HepG2 (cell line): ENCODE measurements at regions not wholly inside any gene's neighbourhood (a gene's known extent, or its start where the extent isn't known, plus 50 kb on each side); places are given as distances from the start of the nearest gene placed in this dataset.

Experiments
- ATAC-seq: fragments of 200-7000 bp; cut with Tn5 transposase; 3 replicates; pipeline ENCODE4 v1.9.1; 2020; ENCODE audit warnings: mild to moderate bottlenecking, moderate library complexity
- BruUV-seq: library from RNA; stranded (reverse); fragments of 400-500 nt; replicated peaks from 2 replicates; lab custom pipeline; 2021; lab: Mats Ljungman, UMichigan
- CTCF ChIA-PET: fragments of 300-600 bp; formaldehyde crosslinking; extraction: SDS; loops from one replicate; lab custom pipeline; 2021; ENCODE audit warnings: low total read pairs, inconsistent platforms, low intra/inter-chr PET ratio; lab: Yijun Ruan, JAX
- POLR2A ChIA-PET: fragments of 350-600 bp; sonication (Branson Sonifier 250); formaldehyde crosslinking; loops from one replicate; lab custom pipeline; 2020; ENCODE audit warnings: antibody characterized with exemption, inconsistent platforms; lab: Yijun Ruan, JAX
- DNase-seq: peaks from one replicate; pipeline ENCODE4 v3.0.0-alpha.2; 2015; ENCODE audit warnings: low spot score
- FAIRE-seq: peaks from 3 replicates; lab custom pipeline; 2011; peaks lifted over from hg19 to GRCh38; lab: Jason Lieb, UNC
- H2AFZ ChIP-seq: one replicate; pipeline ENCODE4 v1.6.1; 2011; ENCODE audit warnings: low read length, inconsistent platforms
- H3K27ac ChIP-seq: fragments of 300-600 bp; 3 replicates; pipeline ENCODE4 v1.8.0; 2011; ENCODE audit warnings: mixed run types, mild to moderate bottlenecking, mixed read lengths, low read length, inconsistent platforms; ENCODE audit not compliant: insufficient read depth; ENCODE audit errors: extremely low read length
- H3K27me3 ChIP-seq, 2 experiments: fragments of 200-600 bp in 1 of 2; 2 replicates in 1 of 2; 3 replicates in 1 of 2; pipeline versions ENCODE4 v1.6.0 to v1.8.0; 2011; ENCODE audit warnings: low read length in 2 of 2, mild to moderate bottlenecking in 2 of 2, moderate library complexity in 2 of 2, inconsistent platforms in 1 of 2; ENCODE audit not compliant: insufficient read depth in 2 of 2, control insufficient read depth in 1 of 2
- H3K36me3 ChIP-seq, 2 experiments: fragments of 200-600 bp in 1 of 2; replicated peaks in 1 of 2; 2 replicates in 1 of 2; 3 replicates in 1 of 2; pipeline versions ENCODE4 v1.5.1 to v1.8.0; 2011; ENCODE audit warnings: low read length in 2 of 2, inconsistent platforms in 1 of 2; ENCODE audit not compliant: insufficient read depth in 2 of 2, control insufficient read depth in 1 of 2
- H3K4me1 ChIP-seq: 2 replicates; pipeline ENCODE4 v1.5.1; 2012; ENCODE audit warnings: low read length, inconsistent platforms; ENCODE audit not compliant: insufficient read depth
- H3K4me2 ChIP-seq: 2 replicates; pipeline ENCODE4 v1.6.0; 2011; ENCODE audit warnings: low read depth, low read length, inconsistent platforms
- H3K4me3 ChIP-seq, 3 experiments: fragments of 200-600 bp in 1 of 3; sonication (generic), shearing (Covaris generic) in 1 of 3; replicated peaks in 1 of 3; 2 replicates each; pipeline ENCODE4 v1.5.1; 2011 to 2016; ENCODE audit warnings: low read length in 3 of 3, inconsistent platforms in 2 of 3, low read depth in 2 of 3, mild to moderate bottlenecking in 2 of 3, control low read depth in 1 of 3, mixed read lengths in 1 of 3; ENCODE audit not compliant: insufficient read depth in 1 of 3
- H3K79me2 ChIP-seq: one replicate; pipeline ENCODE4 v1.6.1; 2011; ENCODE audit warnings: low read length, inconsistent platforms; ENCODE audit not compliant: insufficient read depth
- H3K9ac ChIP-seq: 2 replicates; pipeline ENCODE4 v1.6.0; 2011; ENCODE audit warnings: mild to moderate bottlenecking, low read depth, low read length, inconsistent platforms; ENCODE audit not compliant: insufficient read depth
- H3K9me3 ChIP-seq: 2 replicates; pipeline ENCODE4 v1.5.1; 2012; ENCODE audit warnings: mild to moderate bottlenecking, low read length
- H4K20me1 ChIP-seq: 2 replicates; pipeline ENCODE4 v1.6.0; 2011; ENCODE audit warnings: inconsistent platforms, mild to moderate bottlenecking, low read length, moderate library complexity; ENCODE audit not compliant: insufficient read depth
- KDM5B ChIP-seq: sonication (generic); formaldehyde crosslinking; IDR thresholded peaks from 2 replicates; pipeline ENCODE4 v1.4.0; 2020; ENCODE audit warnings: missing genetic modification reagents, mild to moderate bottlenecking, borderline replicate concordance
- NFE2 ChIP-seq: sonication (generic); formaldehyde crosslinking; IDR thresholded peaks from 2 replicates; pipeline ENCODE4 v1.4.0; 2020; ENCODE audit warnings: missing genetic modification reagents
- NR2F1 ChIP-seq, 2 experiments: fragments of 450-650 bp in 1 of 2; formaldehyde crosslinking in 1 of 2; IDR thresholded peaks; 2 replicates each; pipeline versions ENCODE4 v1.5.0 to v1.6.1; 2016 to 2020; ENCODE audit warnings: mild to moderate bottlenecking in 1 of 2, missing compliant biosample characterization in 1 of 2, missing genetic modification reagents in 1 of 2, moderate library complexity in 1 of 2
- ZFP1 ChIP-seq: IDR thresholded peaks from 2 replicates; pipeline ENCODE4 v1.6.1; 2016
- ZNF143 ChIP-seq: sonication (generic); formaldehyde crosslinking; IDR thresholded peaks from 2 replicates; pipeline ENCODE4 v1.4.0; 2020; ENCODE audit warnings: missing genetic modification reagents
- ZNF33A ChIP-seq: sonication (generic); formaldehyde crosslinking; IDR thresholded peaks from 2 replicates; pipeline ENCODE4 v1.5.1; 2020; ENCODE audit warnings: missing genetic modification reagents, mild to moderate bottlenecking, moderate library complexity, borderline replicate concordance
- ZNF33B ChIP-seq: sonication (generic); formaldehyde crosslinking; IDR thresholded peaks from 2 replicates; pipeline ENCODE4 v1.5.1; 2020; ENCODE audit warnings: mild to moderate bottlenecking, missing genetic modification reagents
- ZNF780A ChIP-seq: sonication (generic); formaldehyde crosslinking; IDR thresholded peaks from 2 replicates; pipeline ENCODE4 v1.8.0; 2022; ENCODE audit warnings: mild to moderate bottlenecking, missing genetic modification reagents, moderate library complexity
- ZSCAN29 ChIP-seq: sonication (generic); formaldehyde crosslinking; conservative IDR thresholded peaks from 2 replicates; pipeline ENCODE4 v1.4.0; 2020; ENCODE audit warnings: mild to moderate bottlenecking, missing genetic modification reagents
- WGBS: methylation state at CpG from one replicate; pipeline ENCODE4 v1.1.6; 2017; ENCODE audit warnings: low lambda C conversion rate; 5-methylcytosine and 5-hydroxymethylcytosine counted together
- in situ Hi-C: cut with HindIII; loops from 2 replicates; pipeline ENCODE4 v1.10.0; 2017; ENCODE audit warnings: low pct_unique_long_range_greater_than_20kb; ENCODE audit not compliant: extremely low pct_ligation_motif_present
- intact Hi-C: fragments of 100-400 bp; cut with micrococcal nuclease; formaldehyde crosslinking; loops from one replicate; pipeline ENCODE4 v1.10.0; 2022; ENCODE audit not compliant: unreplicated experiment
- TF ChIP-seq, protein P1 (sequence below), 2 experiments: sonication (generic) in 1 of 2; formaldehyde crosslinking in 1 of 2; IDR thresholded peaks; 2 replicates each; pipeline versions ENCODE4 v1.6.1 to v1.9.0; 2014 to 2022; ENCODE audit warnings: antibody characterized with exemption in 1 of 2, borderline replicate concordance in 1 of 2, inconsistent platforms in 1 of 2, low read depth in 1 of 2, missing genetic modification reagents in 1 of 2
- TF ChIP-seq, protein P2 (sequence below): sonication (generic); formaldehyde crosslinking; IDR thresholded peaks from 2 replicates; pipeline ENCODE4 v1.4.0; 2020; ENCODE audit warnings: missing genetic modification reagents, borderline replicate concordance
- TF ChIP-seq, protein P3 (sequence below): sonication (generic); formaldehyde crosslinking; conservative IDR thresholded peaks from 2 replicates; pipeline ENCODE4 v1.8.1; 2023; ENCODE audit warnings: missing genetic modification reagents

DNA sequence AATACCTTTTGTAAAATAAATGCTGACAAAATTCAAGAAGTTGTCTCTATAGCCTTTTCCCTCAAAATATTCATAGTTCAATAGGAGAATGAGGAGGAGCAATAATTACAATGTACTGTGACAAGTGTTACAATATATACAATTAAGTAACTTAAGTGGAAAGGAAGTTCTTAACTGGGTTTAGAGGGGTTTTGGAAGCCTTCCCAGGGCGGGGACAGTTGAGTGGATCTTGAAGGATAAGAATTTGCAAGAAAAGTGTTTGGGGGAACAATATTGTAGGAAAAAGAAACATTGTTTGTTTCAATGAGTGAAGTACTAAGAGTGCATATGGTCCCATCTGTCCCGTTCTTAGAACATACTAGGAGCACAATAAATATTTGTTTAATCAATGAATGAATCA lies 165.2 kb upstream of the PLSCR5 start (continued):
- TF ChIP-seq, protein P1, sequence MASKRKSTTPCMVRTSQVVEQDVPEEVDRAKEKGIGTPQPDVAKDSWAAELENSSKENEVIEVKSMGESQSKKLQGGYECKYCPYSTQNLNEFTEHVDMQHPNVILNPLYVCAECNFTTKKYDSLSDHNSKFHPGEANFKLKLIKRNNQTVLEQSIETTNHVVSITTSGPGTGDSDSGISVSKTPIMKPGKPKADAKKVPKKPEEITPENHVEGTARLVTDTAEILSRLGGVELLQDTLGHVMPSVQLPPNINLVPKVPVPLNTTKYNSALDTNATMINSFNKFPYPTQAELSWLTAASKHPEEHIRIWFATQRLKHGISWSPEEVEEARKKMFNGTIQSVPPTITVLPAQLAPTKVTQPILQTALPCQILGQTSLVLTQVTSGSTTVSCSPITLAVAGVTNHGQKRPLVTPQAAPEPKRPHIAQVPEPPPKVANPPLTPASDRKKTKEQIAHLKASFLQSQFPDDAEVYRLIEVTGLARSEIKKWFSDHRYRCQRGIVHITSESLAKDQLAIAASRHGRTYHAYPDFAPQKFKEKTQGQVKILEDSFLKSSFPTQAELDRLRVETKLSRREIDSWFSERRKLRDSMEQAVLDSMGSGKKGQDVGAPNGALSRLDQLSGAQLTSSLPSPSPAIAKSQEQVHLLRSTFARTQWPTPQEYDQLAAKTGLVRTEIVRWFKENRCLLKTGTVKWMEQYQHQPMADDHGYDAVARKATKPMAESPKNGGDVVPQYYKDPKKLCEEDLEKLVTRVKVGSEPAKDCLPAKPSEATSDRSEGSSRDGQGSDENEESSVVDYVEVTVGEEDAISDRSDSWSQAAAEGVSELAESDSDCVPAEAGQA (IDR thresholded peaks at IDR 0.05; ENCODE audit: low read depth): no peak
- TF ChIP-seq, protein P1 (CRISPR knock-in tag; IDR thresholded peaks at IDR 0.05; ENCODE audit: borderline replicate concordance): no peak
- no peak for TF ChIP-seq KDM5B

DNA sequence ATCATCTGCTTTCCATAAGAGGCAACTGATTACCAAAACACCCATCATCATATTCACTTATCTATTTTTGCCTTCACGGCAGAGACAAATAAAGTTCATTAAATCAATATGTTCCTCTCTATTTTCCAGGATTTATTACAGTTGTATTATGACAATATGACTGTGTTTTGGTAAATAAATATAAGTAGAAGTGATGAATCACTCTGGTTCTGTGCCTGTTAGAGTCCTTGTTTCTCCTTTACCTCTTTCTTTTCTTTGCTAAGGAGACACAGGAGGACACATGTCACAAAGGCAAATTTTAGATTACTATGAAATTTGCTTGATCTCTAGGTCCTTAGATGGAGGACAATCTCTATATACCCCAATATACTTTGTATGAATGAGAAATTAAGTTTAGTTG lies 152.6 kb upstream of the PLSCR5 start:
- Histone ChIP-seq H3K4me2 (no peak overlapping the region), H2AFZ (no peak overlapping the region)
- in situ Hi-C loops: no loop called here
- TF ChIP-seq ZNF33B (no peak), ZFP1 (CRISPR knock-in tag) (no peak), NR2F1 (CRISPR knock-in tag; IDR thresholded peaks at IDR 0.05) (no peak), ZNF780A (no peak), ZSCAN29 (CRISPR knock-in tag) (no peak), ZNF33A (CRISPR knock-in tag) (no peak), NFE2 (no peak), ZNF143 (no peak)
- TF ChIP-seq, protein P2, sequence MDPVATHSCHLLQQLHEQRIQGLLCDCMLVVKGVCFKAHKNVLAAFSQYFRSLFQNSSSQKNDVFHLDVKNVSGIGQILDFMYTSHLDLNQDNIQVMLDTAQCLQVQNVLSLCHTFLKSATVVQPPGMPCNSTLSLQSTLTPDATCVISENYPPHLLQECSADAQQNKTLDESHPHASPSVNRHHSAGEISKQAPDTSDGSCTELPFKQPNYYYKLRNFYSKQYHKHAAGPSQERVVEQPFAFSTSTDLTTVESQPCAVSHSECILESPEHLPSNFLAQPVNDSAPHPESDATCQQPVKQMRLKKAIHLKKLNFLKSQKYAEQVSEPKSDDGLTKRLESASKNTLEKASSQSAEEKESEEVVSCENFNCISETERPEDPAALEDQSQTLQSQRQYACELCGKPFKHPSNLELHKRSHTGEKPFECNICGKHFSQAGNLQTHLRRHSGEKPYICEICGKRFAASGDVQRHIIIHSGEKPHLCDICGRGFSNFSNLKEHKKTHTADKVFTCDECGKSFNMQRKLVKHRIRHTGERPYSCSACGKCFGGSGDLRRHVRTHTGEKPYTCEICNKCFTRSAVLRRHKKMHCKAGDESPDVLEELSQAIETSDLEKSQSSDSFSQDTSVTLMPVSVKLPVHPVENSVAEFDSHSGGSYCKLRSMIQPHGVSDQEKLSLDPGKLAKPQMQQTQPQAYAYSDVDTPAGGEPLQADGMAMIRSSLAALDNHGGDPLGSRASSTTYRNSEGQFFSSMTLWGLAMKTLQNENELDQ (CRISPR knock-in tag): no peak
- TF ChIP-seq, protein P3, sequence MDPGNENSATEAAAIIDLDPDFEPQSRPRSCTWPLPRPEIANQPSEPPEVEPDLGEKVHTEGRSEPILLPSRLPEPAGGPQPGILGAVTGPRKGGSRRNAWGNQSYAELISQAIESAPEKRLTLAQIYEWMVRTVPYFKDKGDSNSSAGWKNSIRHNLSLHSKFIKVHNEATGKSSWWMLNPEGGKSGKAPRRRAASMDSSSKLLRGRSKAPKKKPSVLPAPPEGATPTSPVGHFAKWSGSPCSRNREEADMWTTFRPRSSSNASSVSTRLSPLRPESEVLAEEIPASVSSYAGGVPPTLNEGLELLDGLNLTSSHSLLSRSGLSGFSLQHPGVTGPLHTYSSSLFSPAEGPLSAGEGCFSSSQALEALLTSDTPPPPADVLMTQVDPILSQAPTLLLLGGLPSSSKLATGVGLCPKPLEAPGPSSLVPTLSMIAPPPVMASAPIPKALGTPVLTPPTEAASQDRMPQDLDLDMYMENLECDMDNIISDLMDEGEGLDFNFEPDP (CRISPR knock-in tag): no peak
- TF ChIP-seq, all 625 proteins: peak for 0
- WGBS: 0% methylated on average over 1 of the region's 1 CpG
- ATAC-seq (no peak), DNase-seq (no peak), FAIRE-seq (no peak)
- H3K4me1 ChIP-seq: no peaks in the 10 kb centered on the region
- no peak overlapping the region for H3K9ac ChIP-seq
- H3K27me3 ChIP-seq: no peaks in the 10 kb centered on the region
- intact Hi-C loops: no loop called here
- no peaks in the 10 kb centered on the region for H4K20me1 ChIP-seq
- H3K9me3 ChIP-seq: no peaks in the 10 kb centered on the region
- no peak overlapping the region for H3K4me3 ChIP-seq
- H3K79me2 ChIP-seq: no peaks in the 10 kb centered on the region
- no peak overlapping the region for H3K27ac ChIP-seq
- ChIA-PET POLR2A (no interaction called here), CTCF (no interaction called here)
- no TSS peak for BruUV-seq
- H3K36me3 ChIP-seq: no peaks in the 10 kb centered on the region
